GM18867 (cell line): ENCODE measurements at regions not wholly inside any gene's neighbourhood (a gene's known extent, or its start where the extent isn't known, plus 50 kb on each side); places are given as distances from the start of the nearest gene placed in this dataset.

Source experiments
- ATAC-seq: cut with Tn5 transposase; IDR thresholded peaks from one replicate; pipeline ENCODE4 v1.9.1; 2021; ENCODE audit warnings: mild to moderate bottlenecking, moderate library complexity; ENCODE audit not compliant: unreplicated experiment

DNA sequence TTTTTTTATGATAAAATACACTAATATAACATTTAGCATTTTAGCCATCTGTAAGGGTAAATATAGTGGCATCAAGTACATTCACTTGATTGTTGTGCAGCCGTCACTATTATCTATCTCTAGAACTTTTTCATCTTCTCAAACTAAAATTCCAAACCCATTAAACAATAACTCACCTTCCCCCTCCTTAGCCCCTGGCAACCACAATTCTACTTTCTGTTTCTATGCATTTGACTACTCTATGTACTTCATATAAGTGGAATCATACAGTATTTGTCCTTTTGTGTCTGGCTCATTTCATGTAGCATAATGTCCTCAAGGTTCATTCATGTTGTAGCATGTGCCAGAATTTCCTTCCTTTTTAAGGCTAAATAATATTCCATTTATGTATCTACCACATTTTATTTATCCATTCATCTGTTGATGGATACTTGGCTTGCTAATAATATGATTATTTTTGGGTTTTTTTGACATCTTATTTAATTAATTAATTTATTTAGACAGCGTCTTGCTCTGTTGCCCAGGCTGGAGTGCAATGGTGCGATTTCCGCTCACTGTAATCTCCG, 69.6 kb upstream of the MACF1 start:
- no peak for ATAC-seq

DNA sequence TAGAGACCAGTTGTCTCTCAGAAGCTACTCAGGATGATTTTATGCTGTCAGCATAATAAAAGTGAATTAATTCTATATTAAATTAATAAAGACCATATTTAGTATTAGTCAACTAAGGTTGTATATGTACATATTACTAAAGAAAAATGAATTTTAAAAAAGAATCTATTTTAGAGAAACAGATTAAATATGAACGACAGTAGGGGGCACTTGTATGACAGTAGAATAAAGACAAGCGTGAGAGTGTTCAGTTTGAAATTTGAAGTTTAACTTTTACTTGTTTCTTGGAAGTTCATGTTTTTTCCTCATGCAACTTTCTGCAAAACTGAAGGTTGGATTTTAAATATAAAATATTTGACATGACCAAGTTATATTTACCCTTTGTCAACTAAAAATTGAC, 67.9 kb upstream of the MACF1 start:
- no peak for ATAC-seq

DNA sequence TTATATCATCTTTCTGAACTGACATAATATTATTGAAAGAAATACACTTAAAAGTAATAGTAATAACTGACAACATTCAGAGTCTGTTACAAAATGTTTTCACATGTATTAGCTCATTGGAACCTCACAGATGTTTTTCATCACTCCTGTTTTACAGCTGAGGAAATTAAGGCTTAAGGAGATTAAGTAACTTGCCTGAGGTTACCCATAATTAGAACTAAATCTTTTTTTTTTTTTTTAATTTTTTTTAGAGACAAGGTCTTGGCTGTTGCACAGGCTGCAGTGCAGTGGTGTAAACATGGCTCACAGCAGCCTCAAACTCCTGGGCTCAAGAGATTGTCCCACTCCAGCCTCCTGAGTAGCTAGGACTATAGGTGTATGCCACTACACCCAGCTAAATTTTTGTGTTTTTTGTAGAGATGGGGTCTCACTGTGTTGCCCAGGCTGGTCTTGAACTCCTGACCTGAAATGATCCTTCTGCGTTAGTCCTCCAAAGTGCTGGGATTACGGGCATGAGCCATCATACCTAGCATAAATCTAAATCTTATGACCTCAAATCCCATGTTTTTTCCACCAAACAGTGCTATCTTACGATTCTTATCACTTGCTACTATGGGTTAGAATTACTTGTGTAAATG, 64.7 kb upstream of the MACF1 start:
- ATAC-seq: no peak

DNA sequence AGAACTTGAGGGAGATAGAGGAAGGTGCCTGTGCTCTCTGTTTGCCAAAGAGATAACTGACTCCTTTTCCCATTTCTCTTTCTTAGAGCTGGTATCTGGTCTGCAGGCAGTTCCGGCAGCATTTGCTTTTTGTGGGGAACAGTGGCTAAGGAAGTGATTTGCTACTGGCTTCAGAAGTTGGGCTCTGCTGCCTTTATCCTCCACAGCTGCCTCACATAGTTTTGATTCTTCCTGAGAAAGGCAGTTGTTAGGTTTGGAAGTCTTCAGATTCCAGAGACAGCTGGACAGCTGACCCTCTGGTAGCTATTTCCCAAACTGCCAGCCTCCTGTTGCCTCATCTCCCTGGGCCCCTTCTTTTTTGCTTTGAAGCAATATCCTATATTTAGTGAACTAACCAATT, 62.6 kb upstream of the MACF1 start:
- no peak for ATAC-seq

DNA sequence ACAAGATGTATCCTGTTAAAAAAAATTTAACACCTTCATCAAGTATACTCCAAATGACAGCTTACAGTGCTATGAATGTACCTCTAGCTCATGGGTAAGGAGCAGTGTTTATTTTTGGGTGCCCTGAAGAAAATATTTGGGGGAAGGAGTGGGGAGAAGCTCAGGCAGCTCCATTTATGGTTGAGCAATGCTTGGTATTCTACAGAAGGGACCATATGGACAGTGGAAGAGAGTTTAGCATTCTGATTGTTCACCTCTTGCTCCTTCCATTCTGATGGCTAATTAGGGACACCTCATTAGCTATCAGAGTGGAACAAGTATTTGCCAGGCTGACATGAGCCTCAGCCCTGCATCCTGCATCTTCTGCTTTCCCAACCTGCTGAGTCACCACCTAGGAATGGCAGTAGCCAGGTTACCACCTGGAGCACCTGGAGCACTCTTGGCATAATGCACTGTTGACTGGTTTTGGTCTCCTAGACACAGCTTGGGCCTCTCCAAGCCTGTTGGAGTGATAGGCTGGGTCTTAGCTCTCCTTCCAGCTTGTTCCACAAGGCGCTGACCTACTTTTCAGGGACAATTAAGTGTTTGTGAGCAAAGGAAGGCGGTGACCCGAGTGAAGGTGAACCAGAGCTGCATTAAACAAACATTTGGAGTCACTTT, 62.0 kb upstream of the MACF1 start:
- no peak for ATAC-seq

DNA sequence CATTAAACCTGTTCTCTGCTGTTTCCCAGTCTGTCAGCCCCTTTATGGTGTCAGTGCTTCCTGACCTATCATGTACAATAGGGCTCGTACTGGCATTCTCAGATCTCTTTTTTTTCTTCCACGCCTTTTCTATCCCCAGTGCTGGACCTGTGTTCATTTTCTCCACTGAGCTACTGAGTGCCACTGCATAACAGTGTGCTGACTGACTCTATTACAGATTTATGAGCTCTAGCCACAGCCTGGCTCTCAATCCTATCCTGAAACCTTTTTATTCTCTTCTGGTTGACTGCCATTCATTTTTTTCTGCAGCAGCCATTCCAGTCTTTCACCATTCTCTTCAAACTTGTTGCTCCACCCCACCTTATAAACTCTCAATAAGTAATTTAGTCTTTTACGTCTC, 59.6 kb upstream of the MACF1 start:
- ATAC-seq: no peak

DNA sequence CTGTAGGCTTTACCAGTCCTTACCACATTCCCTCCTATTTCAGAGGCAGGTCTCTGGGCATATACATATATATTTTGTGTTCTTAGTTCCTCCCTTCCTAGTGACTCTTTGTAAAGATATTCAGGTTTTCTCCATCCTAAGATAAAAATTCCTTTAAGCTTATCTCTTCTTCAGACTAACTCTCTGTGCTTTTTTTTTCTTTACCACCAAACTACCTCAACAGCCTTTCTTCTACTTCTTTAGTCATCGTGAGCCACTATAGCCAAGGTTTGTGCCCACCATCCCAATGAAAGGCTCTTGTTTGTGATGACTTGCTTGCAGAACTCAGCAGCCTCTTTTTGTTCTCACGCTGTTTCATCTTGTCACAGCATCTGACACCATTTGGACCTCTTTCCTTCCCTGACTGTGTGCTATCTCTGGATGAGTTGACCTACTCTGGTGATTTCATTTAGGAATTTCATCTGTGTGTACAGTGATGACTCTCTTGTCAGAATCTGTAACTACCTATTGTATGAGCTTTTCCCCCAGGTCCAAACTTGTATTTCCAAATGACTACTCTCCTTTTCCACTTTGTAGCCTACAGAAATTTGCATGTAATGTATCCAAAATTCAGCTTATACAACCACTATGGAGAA, 59.0 kb upstream of the MACF1 start:
- no peak for ATAC-seq

DNA sequence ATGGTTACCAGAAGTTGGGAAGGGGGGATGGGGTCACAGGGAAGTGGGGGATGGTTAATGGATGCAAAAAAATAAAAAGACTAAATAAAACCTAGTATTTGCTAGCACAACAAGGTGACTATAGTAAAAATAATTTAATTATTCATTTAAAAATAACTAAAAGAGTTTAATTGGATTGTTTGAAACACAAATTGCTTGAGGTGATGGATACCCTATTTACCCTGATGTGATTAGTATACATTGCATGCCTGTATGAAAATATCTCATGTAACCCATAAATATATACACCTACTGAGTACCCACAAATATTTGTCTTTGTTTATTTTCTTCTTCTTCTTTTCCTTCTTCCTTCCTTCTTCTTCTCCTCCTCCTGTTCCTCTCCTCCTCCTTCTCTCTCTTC, 57.8 kb upstream of the MACF1 start:
- ATAC-seq: no peak

DNA sequence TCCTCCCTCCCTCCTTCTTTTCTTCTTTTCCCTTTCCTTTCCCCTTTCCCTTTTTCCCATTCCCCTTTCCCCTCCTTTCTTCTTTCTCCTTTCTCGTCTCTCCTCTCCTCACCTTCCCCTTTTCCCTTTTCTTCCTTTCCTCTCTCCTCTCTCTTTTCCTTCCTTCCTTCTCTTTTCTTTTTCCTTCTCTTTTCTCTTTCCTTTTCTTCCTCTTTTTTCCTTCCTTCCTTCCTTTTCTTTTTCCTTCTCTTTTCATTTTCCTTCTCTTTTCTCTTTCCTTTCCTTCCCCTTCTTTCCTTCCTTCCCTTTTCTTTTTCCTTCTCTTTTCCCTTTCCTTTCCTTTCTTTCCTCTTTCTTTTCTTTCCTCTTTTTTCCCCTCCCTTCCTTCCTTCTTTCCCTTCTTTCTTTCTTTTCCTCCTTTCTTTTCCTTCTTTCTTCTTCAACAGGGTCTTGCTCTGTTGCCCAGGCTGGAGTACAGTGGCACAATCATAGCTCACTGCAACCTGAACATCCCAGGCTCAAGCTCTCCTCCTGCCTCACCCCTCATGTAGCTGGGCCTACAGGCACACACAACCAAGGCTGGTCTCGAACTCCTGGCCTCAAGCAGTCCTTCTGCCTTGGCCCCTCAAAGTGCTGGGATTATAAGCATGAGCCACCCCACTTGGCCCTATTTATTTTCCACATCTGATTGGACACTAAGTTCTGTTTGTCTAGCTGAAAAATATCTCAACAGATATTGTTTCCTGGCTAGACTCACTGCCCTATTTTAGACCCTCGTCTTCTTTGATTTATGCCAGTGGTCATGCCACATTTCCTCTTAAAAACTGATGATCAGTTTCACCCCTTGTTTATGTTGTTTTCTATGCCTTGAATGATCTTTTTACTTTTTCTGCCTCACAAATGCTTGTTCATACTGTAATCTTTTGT, 57.1 kb upstream of the MACF1 start:
- ATAC-seq: no peak

DNA sequence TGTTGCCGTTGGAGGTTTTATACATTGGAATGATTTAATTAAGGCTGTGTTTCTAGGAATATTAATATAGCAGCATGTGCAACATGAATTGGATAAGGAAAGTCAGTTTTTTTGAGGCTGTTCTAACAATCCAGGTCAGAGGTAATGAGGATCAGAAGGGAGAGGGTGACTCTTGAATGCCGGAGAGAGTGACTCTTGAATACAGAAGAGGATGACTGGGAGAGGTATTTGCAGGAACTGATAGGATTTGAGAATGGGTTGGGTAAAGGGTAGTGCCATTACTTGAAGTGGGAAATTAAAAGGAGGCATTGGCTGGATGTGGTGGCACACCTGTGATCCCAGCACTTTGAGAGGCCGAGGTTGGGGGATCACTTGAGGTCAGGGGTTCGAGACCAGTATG, 55.6 kb upstream of the MACF1 start:
- ATAC-seq: no peak

DNA sequence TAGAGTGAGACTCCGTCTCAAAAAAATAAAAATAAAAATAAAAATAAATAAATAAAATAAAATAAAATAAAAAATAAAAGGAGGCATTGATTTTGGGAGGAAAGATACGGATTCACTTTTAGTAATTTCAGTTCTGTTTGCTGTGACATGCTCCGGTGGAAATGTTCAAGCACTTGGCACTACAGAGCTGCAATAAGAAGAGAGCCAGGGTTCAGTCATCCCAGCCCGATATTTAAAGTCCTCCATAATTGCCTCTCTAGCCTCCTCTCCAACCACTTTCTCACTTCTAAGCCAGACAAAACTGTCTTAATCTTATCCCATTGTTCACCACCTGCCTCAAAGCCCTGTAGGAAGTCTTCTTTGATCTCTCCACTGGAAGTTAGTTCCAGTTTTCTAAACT, 55.0 kb upstream of the MACF1 start:
- no peak for ATAC-seq

DNA sequence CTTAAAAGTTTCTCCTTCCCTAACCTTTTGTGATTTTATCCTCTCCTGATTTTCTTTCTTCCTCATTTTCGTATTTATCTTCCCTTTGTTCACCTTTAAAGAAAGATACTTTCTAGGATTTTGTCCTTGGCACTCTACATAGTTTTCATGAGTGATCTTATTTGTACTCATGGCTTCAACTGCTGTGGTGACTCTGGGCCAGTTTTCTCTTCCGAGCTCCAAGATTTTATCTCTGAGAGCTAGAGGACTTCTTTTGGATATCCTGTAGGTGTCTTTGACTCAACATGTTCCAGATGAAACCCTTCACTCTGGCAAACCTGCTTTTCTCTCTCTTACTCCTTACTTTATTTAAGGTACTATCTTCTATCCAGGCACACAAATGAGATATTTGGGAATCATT, 53.7 kb upstream of the MACF1 start:
- no peak for ATAC-seq

DNA sequence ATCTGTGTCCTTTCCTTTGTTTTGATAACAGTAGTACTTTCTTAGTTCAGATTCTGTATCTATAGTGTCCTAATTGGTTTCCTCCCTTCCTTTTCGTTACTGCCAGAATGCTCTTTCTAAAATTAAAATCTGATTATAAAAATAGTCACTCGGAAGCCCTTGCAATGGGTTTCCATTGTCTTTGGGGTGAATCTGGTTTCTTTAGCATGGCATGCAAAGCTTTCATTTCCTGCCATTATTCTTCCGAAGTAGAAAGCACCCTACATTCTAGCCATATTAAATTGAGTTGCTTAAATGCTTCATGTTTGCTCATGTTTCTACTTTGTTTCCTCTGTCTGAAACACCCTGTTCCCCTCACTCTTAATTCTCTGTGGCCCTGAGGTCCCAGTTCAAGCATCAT, 53.2 kb upstream of the MACF1 start:
- ATAC-seq: no peak

DNA sequence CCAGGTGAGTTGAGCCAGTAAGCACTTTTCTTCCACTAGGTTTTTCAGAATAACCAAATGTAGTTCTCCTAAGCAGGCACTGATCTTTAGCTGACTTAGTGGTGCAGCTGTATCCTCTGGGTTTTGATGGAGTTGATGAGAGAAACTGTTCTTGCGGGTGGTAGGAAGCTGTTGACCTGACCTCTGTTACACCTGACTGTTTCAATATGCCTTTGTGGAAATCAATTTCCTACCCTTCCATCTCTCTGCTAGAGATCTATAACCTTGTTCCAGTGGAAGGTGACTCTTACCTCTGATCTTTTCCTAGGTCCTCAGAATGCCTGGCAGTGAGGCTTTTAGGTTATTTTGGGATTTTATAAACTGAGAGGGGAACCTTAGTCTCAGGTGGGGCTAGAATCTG, 51.6 kb upstream of the MACF1 start:
- ATAC-seq: no peak

DNA sequence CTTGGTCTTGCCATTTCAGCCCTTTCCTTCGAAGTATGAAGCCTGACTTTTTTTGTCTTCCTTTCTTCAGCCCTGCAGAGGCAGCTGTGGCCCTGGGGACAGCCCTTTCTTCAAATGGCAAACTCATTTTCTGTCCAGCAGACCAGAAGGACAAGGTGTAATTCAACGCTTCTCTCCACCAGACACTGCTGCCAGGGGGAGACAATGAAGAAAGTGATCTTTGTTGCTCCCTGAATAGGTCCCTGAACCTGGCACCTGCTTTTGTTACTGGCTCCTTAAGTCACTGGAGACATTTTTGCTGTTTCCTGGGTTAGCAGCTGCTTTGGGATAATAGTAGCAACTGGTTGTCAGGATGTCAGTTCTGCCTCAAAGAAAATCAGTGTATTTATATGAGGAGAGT, 50.8 kb upstream of the MACF1 start:
- no peak for ATAC-seq

DNA sequence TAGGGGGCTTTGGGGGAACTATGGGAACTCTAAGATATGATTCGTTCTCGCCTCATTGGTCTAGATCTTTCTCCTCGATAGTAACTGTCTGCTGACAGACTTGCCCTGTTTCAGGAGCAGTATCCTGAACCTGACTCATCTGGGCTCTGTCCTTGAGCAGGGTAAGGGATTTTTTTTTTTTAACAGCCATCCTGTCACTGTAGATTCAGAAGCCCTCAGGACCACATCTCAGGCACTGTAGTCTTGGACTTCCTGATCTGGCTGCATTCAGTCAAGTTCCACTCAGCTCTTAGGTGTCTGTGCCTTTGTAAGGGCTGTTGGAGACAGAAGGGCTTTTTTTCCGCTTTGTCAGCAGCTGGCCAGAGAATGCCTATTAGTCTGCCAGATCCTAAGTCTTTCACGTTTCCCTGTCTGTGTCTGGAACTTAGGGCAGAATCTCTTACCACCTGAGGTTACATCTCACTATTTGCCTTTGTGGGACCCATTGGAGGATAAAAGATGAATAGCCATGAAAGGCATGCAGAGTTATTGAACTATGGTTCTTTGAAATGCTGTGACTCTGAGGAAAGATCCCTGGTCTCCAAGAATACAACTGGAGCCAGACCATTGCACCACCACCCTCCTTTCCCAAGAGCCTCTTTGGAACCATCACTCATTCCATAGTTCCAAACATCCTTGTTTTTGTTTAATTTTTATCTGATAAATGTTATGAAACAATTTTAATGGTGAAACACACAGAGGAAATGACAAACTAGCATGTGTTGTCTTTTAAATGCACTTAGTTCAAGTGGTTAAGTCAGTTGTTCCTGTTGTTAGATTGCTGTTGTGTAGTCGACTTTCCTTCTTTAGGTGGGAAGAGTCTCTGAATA, 49.7 kb upstream of the MACF1 start:
- no peak for ATAC-seq
